Astrocyte (in vitro differentiated cells and primary cell): ENCODE measurements at regions not wholly inside any gene's neighbourhood (a gene's known extent, or its start where the extent isn't known, plus 50 kb on each side); places are given as distances from the start of the nearest gene placed in this dataset.

Experiments used
- CTCF ChIP-seq: IDR thresholded peaks from 2 replicates; pipeline ENCODE4 v1.5.1; 2011; ENCODE audit warnings: low read depth, mild to moderate bottlenecking, inconsistent platforms, low read length, moderate library complexity; ENCODE audit not compliant: insufficient read depth
- EZH2 ChIP-seq: IDR thresholded peaks from 2 replicates; pipeline ENCODE4 v1.6.1; 2012; ENCODE audit warnings: mild to moderate bottlenecking, low read length, inconsistent platforms; ENCODE audit not compliant: insufficient read depth

- TF ChIP-seq CTCF (no peak), EZH2 (no peak)
Observed at GRCh38 chr4:186952709-186953108, 229.1 kb upstream of the FAT1 start.
